NCI-H187 (cell line): ENCODE measurements at regions not wholly inside any gene's neighbourhood (a gene's known extent, or its start where the extent isn't known, plus 50 kb on each side); places are given as distances from the start of the nearest gene placed in this dataset.
"Not testable (repeated sequence)": the region's sequence is repeated elsewhere in the genome, so short reads cannot be mapped to it uniquely, and the experiment has no call there.

Source experiments
- DNase-seq, 2 experiments: peaks; one replicate each; lab custom pipeline; 2025; lab: John Stamatoyannopoulos, UW

GRCh38 chr5:117800261-117800660 is 1188.1 kb downstream of the DTWD2 start:
- DNase-seq = no peak

GRCh38 chr5:117794847-117795246 is 1193.5 kb downstream of the DTWD2 start:
- no peak for DNase-seq

- no peak for DNase-seq
These were observed 1194.4 kb downstream of the DTWD2 start for GRCh38 chr5:117793963-117794362.

GRCh38 chr5:117792476-117792875 is 1195.9 kb downstream of the DTWD2 start:
- no peak for DNase-seq

GRCh38 chr5:117788596-117788995 is 1199.8 kb downstream of the DTWD2 start:
- no peak for DNase-seq

GRCh38 chr5:117779171-117779570 is 1204.5 kb upstream of the SEMA6A start:
- DNase-seq = no peak

GRCh38 chr5:117776977-117777376 is 1202.4 kb upstream of the SEMA6A start:
- no peak for DNase-seq

- peak in 1 of 2 experiments; percentile 3 for DNase-seq
These were observed 1195.3 kb upstream of the SEMA6A start for GRCh38 chr5:117769877-117770276.

- no peak for DNase-seq
These were observed 1188.6 kb upstream of the SEMA6A start for GRCh38 chr5:117763271-117763670.

GRCh38 chr5:117761186-117761585 is 1186.6 kb upstream of the SEMA6A start:
- DNase-seq = no peak

- no peak for DNase-seq
These were observed 1185.4 kb upstream of the SEMA6A start for GRCh38 chr5:117759849-117760499.

- no peak for DNase-seq
These were observed 1177.8 kb upstream of the SEMA6A start for GRCh38 chr5:117752403-117752802.

GRCh38 chr5:117748336-117748735 is 1173.7 kb upstream of the SEMA6A start:
- DNase-seq = no peak

- DNase-seq = no peak
These were observed 1168.7 kb upstream of the SEMA6A start for GRCh38 chr5:117743337-117743736.

- DNase-seq = no peak
These were observed 1167.1 kb upstream of the SEMA6A start for GRCh38 chr5:117741655-117742206.

- DNase-seq = no peak
These were observed 1165.6 kb upstream of the SEMA6A start for GRCh38 chr5:117740268-117740667.

GRCh38 chr5:117738571-117738970 is 1163.9 kb upstream of the SEMA6A start:
- no peak for DNase-seq

- DNase-seq = no peak
These were observed 1162.1 kb upstream of the SEMA6A start for GRCh38 chr5:117736698-117737097.

GRCh38 chr5:117734056-117734455 is 1159.4 kb upstream of the SEMA6A start:
- DNase-seq = no peak

- DNase-seq = no peak
These were observed 1158.4 kb upstream of the SEMA6A start for GRCh38 chr5:117733051-117733450.

GRCh38 chr5:117732264-117732663 is 1157.6 kb upstream of the SEMA6A start:
- DNase-seq = no peak

GRCh38 chr5:117731446-117731845 is 1156.8 kb upstream of the SEMA6A start:
- DNase-seq = no peak

GRCh38 chr5:117720784-117721183 is 1146.2 kb upstream of the SEMA6A start:
- not testable (repeated sequence) for DNase-seq

- no peak for DNase-seq
These were observed 1144.8 kb upstream of the SEMA6A start for GRCh38 chr5:117719413-117719812.
